ENCODE measurements at regions not wholly inside any gene's neighbourhood (a gene's known extent, or its start where the extent isn't known, plus 50 kb on each side); places are given as distances from the start of the nearest gene placed in this dataset.

GRCh38 chr11:97548280-97548679 is 1158.5 kb downstream of the JRKL start:
- ATAC-seq (ENCODE audit: low read depth) (no peak), DNase-seq (no peak)
- Mint-ChIP-seq H3K27me3 (no peaks in the 10 kb centered on the region), H3K9me3 (ENCODE audit: insufficient read depth) (peaks cover 6% of the 10 kb centered on the region), H3K4me3 (no peak overlapping the region), H3K4me1 (no peaks in the 10 kb centered on the region), H3K27ac (no peak overlapping the region)
- TF ChIP-seq EZH2 (IDR thresholded peaks at IDR 0.05; ENCODE audit: borderline replicate concordance, insufficient read depth, low read depth, low read length, poor library complexity, severe bottlenecking) (no peak), CTCF (IDR thresholded peaks at IDR 0.05) (no peak)
- WGBS (ENCODE audit: insufficient coverage) = no CpG with 5 or more reads among the region's 2 CpGs
- intact Hi-C loops (cut with micrococcal nuclease) = no loop called here
- ChIA-PET CTCF (no interaction called here), POLR2A (no interaction called here)
- Histone ChIP-seq H3K4me2 (replicated peaks; ENCODE audit: low read depth, low read length, poor library complexity, severe bottlenecking) (no peak overlapping the region), H3K9me3 (ENCODE audit: control extremely low read depth in 1 of 3, control insufficient read depth in 2 of 3, insufficient read depth in 1 of 3, low read length in 2 of 3) (no peaks in the 10 kb centered on the region), H3K36me3 (replicated peaks in 1 of 2; ENCODE audit: control extremely low read depth in 1 of 2, control insufficient read depth in 1 of 2, extremely low read depth in 1 of 2, insufficient read depth in 2 of 2, low read length in 1 of 2) (no peaks in the 10 kb centered on the region), H3K27ac (ENCODE audit: low read length in 2 of 2) (no peak overlapping the region), H3K79me2 (ENCODE audit: control insufficient read depth, insufficient read depth, low read length) (no peaks in the 10 kb centered on the region), H3K9ac (ENCODE audit: low read length) (no peak overlapping the region), H3K4me1 (ENCODE audit: control insufficient read depth in 2 of 2, insufficient read depth in 2 of 2, low read length in 2 of 2) (no peaks in the 10 kb centered on the region), H2AFZ (ENCODE audit: insufficient read depth, low read depth, low read length, poor library complexity, severe bottlenecking) (no peak overlapping the region), H3K27me3 (replicated peaks in 1 of 4; ENCODE audit: control extremely low read depth in 1 of 4, control insufficient read depth in 3 of 4, insufficient read depth in 4 of 4, low read length in 3 of 4) (no peaks in the 10 kb centered on the region), H3K4me3 (ENCODE audit: control extremely low read depth in 1 of 5, extremely low read depth in 1 of 5, insufficient read depth in 1 of 5, low read depth in 2 of 5, low read length in 4 of 5) (no peak overlapping the region), H4K20me1 (ENCODE audit: control insufficient read depth, insufficient read depth, low read length, poor library complexity, severe bottlenecking) (no peaks in the 10 kb centered on the region)

DNA sequence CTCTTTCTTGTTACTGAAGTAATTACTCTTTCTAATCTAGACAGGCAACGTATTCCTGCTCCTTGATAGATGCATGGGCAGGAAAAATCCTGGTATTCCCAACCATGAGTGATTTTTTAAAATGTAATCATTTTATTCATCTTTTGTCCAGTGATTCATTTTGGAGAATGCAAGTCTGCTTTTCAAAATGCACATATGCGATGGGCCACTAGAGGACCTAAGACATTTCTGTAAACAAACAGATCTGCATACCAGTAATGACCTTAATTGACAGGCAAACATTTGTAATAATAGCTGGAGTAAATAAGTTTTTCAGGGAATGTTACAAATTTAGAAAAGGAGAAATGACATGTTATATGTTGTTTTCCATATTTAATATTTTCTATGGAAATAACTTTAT is 1167.6 kb downstream of the JRKL start:
- Histone ChIP-seq H3K9ac (ENCODE audit: low read length) (no peak overlapping the region), H3K9me3 (ENCODE audit: control extremely low read depth in 1 of 3, control insufficient read depth in 2 of 3, insufficient read depth in 1 of 3, low read length in 2 of 3) (no peaks in the 10 kb centered on the region), H2AFZ (ENCODE audit: insufficient read depth, low read depth, low read length, poor library complexity, severe bottlenecking) (no peak overlapping the region), H3K4me1 (ENCODE audit: control insufficient read depth in 2 of 2, insufficient read depth in 2 of 2, low read length in 2 of 2) (no peaks in the 10 kb centered on the region), H3K27ac (ENCODE audit: low read length in 2 of 2) (no peak overlapping the region), H3K4me3 (ENCODE audit: control extremely low read depth in 1 of 5, extremely low read depth in 1 of 5, insufficient read depth in 1 of 5, low read depth in 2 of 5, low read length in 4 of 5) (no peak overlapping the region), H3K79me2 (ENCODE audit: control insufficient read depth, insufficient read depth, low read length) (no peaks in the 10 kb centered on the region), H3K36me3 (replicated peaks in 1 of 2; ENCODE audit: control extremely low read depth in 1 of 2, control insufficient read depth in 1 of 2, extremely low read depth in 1 of 2, insufficient read depth in 2 of 2, low read length in 1 of 2) (no peaks in the 10 kb centered on the region), H4K20me1 (ENCODE audit: control insufficient read depth, insufficient read depth, low read length, poor library complexity, severe bottlenecking) (no peaks in the 10 kb centered on the region), H3K27me3 (replicated peaks in 1 of 4; ENCODE audit: control extremely low read depth in 1 of 4, control insufficient read depth in 3 of 4, insufficient read depth in 4 of 4, low read length in 3 of 4) (no peaks in the 10 kb centered on the region), H3K4me2 (replicated peaks; ENCODE audit: low read depth, low read length, poor library complexity, severe bottlenecking) (no peak overlapping the region)
- Mint-ChIP-seq H3K9me3 (ENCODE audit: insufficient read depth) (no peaks in the 10 kb centered on the region), H3K4me1 (no peaks in the 10 kb centered on the region), H3K27ac (no peak overlapping the region), H3K27me3 (no peaks in the 10 kb centered on the region), H3K4me3 (no peak overlapping the region)
- TF ChIP-seq CTCF (IDR thresholded peaks at IDR 0.05) = no peak
- ATAC-seq (ENCODE audit: low read depth) (no peak), DNase-seq (no peak)
- no CpG with 5 or more reads among the region's 2 CpGs for WGBS (ENCODE audit: insufficient coverage)
- ChIA-PET CTCF (interaction anchor here (0.6 kb wide), 1 partner anchor 268 kb away, joined by 4 read pairs; no protein-coding TSS in a partner anchor), POLR2A (no interaction called here)
- intact Hi-C loops (cut with micrococcal nuclease) = no loop called here
